Mesendoderm (in vitro differentiated cells): ENCODE measurements at regions not wholly inside any gene's neighbourhood (a gene's known extent, or its start where the extent isn't known, plus 50 kb on each side); places are given as distances from the start of the nearest gene placed in this dataset.

Experiments
- DNase-seq: peaks from one replicate; pipeline ENCODE4 v3.0.0; 2013
- H2AK5ac ChIP-seq: 2 replicates; pipeline ENCODE4 v1.6.1; 2013; ENCODE audit warnings: low read length, inconsistent platforms
- H2BK120ac ChIP-seq: 2 replicates; pipeline ENCODE4 v1.6.1; 2013; ENCODE audit warnings: low read depth, mild to moderate bottlenecking, low read length, moderate library complexity, mixed read lengths
- H2BK15ac ChIP-seq: replicated peaks from 2 replicates; pipeline ENCODE4 v1.6.1; 2013; ENCODE audit warnings: low read depth, mild to moderate bottlenecking, moderate library complexity
- H2BK5ac ChIP-seq: 2 replicates; pipeline ENCODE4 v1.6.1; 2013; ENCODE audit warnings: low read length, inconsistent platforms
- H3K18ac ChIP-seq: 2 replicates; pipeline ENCODE4 v1.6.1; 2013; ENCODE audit warnings: mild to moderate bottlenecking, low read length, mixed read lengths
- H3K23ac ChIP-seq: one replicate; pipeline ENCODE4 v1.6.1; 2013; ENCODE audit warnings: low read length
- H3K27ac ChIP-seq: 2 replicates; pipeline ENCODE4 v1.5.1; 2013; ENCODE audit warnings: low read depth, mild to moderate bottlenecking, inconsistent platforms, low read length, moderate library complexity
- H3K27me3 ChIP-seq: 2 replicates; pipeline ENCODE4 v1.6.1; 2013; ENCODE audit warnings: low read length, control low read depth, mild to moderate bottlenecking, inconsistent platforms; ENCODE audit not compliant: insufficient read depth, poor library complexity
- H3K36me3 ChIP-seq: 2 replicates; pipeline ENCODE4 v1.6.1; 2013; ENCODE audit warnings: low read length, inconsistent platforms; ENCODE audit not compliant: control insufficient read depth, insufficient read depth
- H3K4ac ChIP-seq: one replicate; pipeline ENCODE4 v1.6.1; 2013; ENCODE audit warnings: low read depth, mild to moderate bottlenecking, low read length, moderate library complexity
- H3K4me1 ChIP-seq: 2 replicates; pipeline ENCODE4 v1.6.1; 2013; ENCODE audit warnings: low read depth, low read length, inconsistent platforms; ENCODE audit not compliant: control insufficient read depth
- H3K4me2 ChIP-seq: 2 replicates; pipeline ENCODE4 v1.6.1; 2013; ENCODE audit warnings: low read length
- H3K4me3 ChIP-seq: 2 replicates; pipeline ENCODE4 v1.5.1; 2013; ENCODE audit warnings: mild to moderate bottlenecking, low read length
- H3K56ac ChIP-seq: one replicate; pipeline ENCODE4 v1.6.1; 2013; ENCODE audit warnings: low read length
- H3K79me1 ChIP-seq: 2 replicates; pipeline ENCODE4 v1.6.1; 2013; ENCODE audit warnings: low read length, inconsistent platforms
- H3K79me2 ChIP-seq: 2 replicates; pipeline ENCODE4 v1.6.1; 2013; ENCODE audit warnings: mild to moderate bottlenecking, low read length; ENCODE audit not compliant: control insufficient read depth, insufficient read depth
- H3K9ac ChIP-seq: 2 replicates; pipeline ENCODE4 v1.6.1; 2013; ENCODE audit warnings: low read length, inconsistent platforms
- H4K5ac ChIP-seq: one replicate; pipeline ENCODE4 v1.6.1; 2013; ENCODE audit warnings: low read length
- H4K8ac ChIP-seq: one replicate; pipeline ENCODE4 v1.6.1; 2013; ENCODE audit warnings: low read depth, mild to moderate bottlenecking, control low read depth, low read length, moderate library complexity
- WGBS: extraction: QIAGEN DNeasy Blood & Tissue Kit; methylation state at CpG from one replicate; pipeline ENCODE4 v1.1.7; 2013; ENCODE audit warnings: low lambda C conversion rate, missing lambda C conversion rate; ENCODE audit not compliant: insufficient coverage; ENCODE audit errors: extremely low coverage; 5-methylcytosine and 5-hydroxymethylcytosine counted together

DNA sequence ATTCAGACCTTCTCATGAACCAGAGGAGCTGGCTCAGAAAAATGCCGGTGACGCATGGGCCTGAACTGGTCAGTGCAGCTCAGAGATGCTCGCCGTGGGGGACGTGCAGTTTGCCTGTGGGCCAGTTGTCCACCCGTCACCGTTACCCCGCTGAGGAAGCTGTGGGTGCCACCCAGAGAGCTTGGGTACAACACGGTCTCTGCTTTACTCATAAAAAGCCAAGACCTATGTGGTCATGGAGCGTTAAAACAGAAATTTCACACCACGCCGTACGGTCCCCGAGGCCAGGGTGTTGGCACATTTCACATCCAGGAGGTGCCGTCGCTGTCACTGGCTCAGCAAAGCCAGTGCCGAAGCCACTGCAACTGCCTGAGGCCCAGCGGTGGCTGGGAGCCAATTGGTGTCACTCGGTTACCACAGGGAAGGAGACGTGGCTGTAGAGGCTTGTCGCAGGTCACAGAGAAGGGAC, 120.9 kb downstream of the METRNL start:
- no CpG with 5 or more reads among the region's 21 CpGs for WGBS
- Histone ChIP-seq H2AK5ac (no peak overlapping the region), H2BK5ac (no peak overlapping the region), H3K27me3 (no peaks in the 10 kb centered on the region), H3K36me3 (no peaks in the 10 kb centered on the region), H3K4me1 (no peaks in the 10 kb centered on the region), H3K79me2 (no peaks in the 10 kb centered on the region), H3K9ac (no peak overlapping the region), H3K79me1 (no peaks in the 10 kb centered on the region), H3K27ac (no peak overlapping the region), H3K4me2 (no peak overlapping the region), H3K4ac (no peak overlapping the region), H3K23ac (no peak overlapping the region), H4K5ac (no peak overlapping the region), H3K4me3 (no peak overlapping the region), H2BK15ac (no peak overlapping the region), H3K18ac (no peak overlapping the region), H4K8ac (no peak overlapping the region), H3K56ac (no peak overlapping the region), H2BK120ac (no peak overlapping the region)
- DNase-seq = no peak

DNA sequence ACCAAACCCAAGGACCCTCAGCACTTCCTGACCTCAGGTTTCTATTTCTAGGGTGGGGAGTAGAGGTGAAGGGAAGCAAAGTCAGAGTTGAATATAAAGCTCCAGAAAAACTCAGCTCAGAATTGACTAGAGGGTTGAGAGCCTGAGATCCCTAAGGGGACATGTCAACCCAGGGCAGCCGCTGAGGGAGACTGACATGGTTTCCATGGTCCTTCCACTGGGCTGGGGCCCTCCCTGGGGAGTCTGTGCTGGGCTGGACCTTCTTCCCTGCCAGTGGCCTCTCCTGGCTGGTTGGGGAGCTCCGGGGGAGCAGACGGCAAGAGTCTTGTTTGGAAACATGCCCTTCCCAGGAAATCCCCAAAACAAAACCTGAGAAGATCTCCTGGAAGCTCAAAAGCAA, 121.3 kb downstream of the METRNL start:
- H3K27me3 ChIP-seq = no peaks in the 10 kb centered on the region
- no peak overlapping the region for H4K5ac ChIP-seq
- no peak overlapping the region for H2AK5ac ChIP-seq
- no peak overlapping the region for H2BK120ac ChIP-seq
- WGBS = no CpG with 5 or more reads among the region's 3 CpGs
- no peak overlapping the region for H3K4me3 ChIP-seq
- no peaks in the 10 kb centered on the region for H3K4me1 ChIP-seq
- H3K79me1 ChIP-seq = no peaks in the 10 kb centered on the region
- H3K79me2 ChIP-seq = no peaks in the 10 kb centered on the region
- no peak overlapping the region for H4K8ac ChIP-seq
- no peak overlapping the region for H3K23ac ChIP-seq
- H2BK5ac ChIP-seq = no peak overlapping the region
- no peak overlapping the region for H3K27ac ChIP-seq
- H3K4ac ChIP-seq = no peak overlapping the region
- H3K4me2 ChIP-seq = no peak overlapping the region
- H2BK15ac ChIP-seq = no peak overlapping the region
- no peak overlapping the region for H3K56ac ChIP-seq
- H3K36me3 ChIP-seq = no peaks in the 10 kb centered on the region
- no peak overlapping the region for H3K9ac ChIP-seq
- no peak overlapping the region for H3K18ac ChIP-seq
- no peak for DNase-seq

DNA sequence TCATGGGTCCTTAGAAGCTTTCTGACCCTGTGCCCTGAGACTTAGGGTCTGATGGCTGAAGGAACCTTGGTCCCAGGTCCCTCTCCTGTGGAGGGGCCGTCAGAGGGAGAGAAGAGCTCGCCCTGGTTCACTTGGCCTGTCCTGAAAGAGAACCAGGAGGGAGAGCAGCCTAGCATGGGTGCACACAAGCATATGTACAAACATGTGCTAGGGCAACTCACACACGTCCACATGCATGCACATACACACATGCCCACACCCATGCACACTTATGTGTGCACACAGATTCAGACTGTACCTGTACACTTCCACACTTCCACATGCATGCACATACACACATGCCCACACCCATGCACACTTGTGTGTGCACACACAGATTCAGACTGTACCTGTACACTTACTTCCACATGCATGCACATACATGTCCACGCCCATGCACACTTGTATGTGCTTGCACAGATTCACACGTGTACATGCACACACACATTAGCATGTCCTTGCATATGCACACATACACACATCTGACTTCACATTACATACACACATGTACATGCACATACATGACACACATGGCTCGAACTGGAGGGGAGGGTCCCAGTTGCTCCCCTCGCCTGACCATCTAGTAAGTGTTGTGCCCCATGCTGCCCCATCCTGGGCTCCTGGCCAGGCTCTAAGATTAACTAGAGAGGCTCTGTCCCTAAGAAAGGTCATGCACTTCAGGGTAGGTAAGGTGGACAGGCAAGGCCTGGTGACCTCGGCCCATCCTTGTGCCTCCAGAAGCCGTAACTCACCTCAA, 122.0 kb downstream of the METRNL start:
- no peaks in the 10 kb centered on the region for H3K4me1 ChIP-seq
- H4K8ac ChIP-seq = no peak overlapping the region
- no peak overlapping the region for H3K4me3 ChIP-seq
- no peak overlapping the region for H3K4ac ChIP-seq
- no peak overlapping the region for H2BK120ac ChIP-seq
- H3K79me2 ChIP-seq = no peaks in the 10 kb centered on the region
- H3K36me3 ChIP-seq = no peaks in the 10 kb centered on the region
- DNase-seq = no peak
- H3K9ac ChIP-seq = no peak overlapping the region
- WGBS = no CpG with 5 or more reads among the region's 9 CpGs
- no peaks in the 10 kb centered on the region for H3K79me1 ChIP-seq
- H2AK5ac ChIP-seq = no peak overlapping the region
- H3K23ac ChIP-seq = no peak overlapping the region
- no peak overlapping the region for H3K56ac ChIP-seq
- no peak overlapping the region for H3K4me2 ChIP-seq
- H4K5ac ChIP-seq = no peak overlapping the region
- H2BK15ac ChIP-seq = no peak overlapping the region
- H2BK5ac ChIP-seq = no peak overlapping the region
- H3K18ac ChIP-seq = no peak overlapping the region
- no peak overlapping the region for H3K27ac ChIP-seq
- H3K27me3 ChIP-seq = no peaks in the 10 kb centered on the region

DNA sequence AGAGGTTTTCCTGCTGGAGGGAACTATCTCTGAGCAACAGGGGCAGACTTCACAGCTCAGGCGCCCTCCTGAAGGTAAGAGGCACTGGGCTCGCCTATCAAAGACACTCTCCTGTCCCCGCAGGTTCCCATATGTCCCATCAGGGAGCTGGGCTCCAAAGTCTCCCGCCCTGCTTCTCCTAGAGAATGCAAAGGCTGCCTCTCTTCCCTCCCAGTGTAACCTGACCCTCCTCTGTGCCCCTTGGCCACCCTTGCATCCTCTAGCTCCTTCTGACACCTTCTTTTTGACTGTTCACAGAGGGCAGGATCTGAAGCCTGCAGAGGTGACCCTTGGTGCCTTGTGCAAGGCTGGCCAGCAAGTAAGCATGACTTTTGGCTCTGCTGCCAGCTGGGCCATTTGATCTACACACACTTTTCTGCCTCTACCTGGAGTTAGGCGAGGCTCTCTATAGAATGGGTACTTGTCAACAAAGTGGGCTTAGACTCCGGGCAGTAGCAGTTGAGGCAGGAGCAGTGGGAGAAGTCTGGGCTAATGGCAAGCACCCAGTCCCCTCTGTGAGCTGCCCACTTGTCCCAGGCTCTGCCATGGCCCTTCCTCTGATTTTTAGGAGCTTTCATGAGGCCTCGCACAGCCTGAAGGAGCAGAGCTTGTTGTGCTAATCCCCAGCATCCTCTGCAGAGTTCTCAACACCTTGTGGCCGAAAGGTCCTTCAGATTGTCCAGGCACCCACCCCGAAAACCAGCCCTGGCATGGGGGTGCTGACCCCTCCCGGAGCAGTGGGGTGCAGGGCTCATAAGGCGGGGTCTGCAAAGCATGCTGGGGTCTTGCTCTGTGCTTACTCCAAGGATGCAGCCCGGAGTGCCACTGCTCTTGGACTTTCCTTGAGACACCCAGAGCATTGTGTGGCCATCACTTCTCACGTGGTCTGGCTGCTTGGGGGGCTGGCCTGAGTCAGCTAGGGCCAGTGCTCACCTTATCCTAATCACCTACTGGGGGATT, 122.9 kb downstream of the METRNL start:
- H3K4ac ChIP-seq = no peak overlapping the region
- no peaks in the 10 kb centered on the region for H3K4me1 ChIP-seq
- H4K5ac ChIP-seq = no peak overlapping the region
- no peaks in the 10 kb centered on the region for H3K27me3 ChIP-seq
- no peak overlapping the region for H2BK15ac ChIP-seq
- H3K9ac ChIP-seq = no peak overlapping the region
- H2AK5ac ChIP-seq = no peak overlapping the region
- no peak overlapping the region for H3K27ac ChIP-seq
- H3K36me3 ChIP-seq = no peaks in the 10 kb centered on the region
- no peak overlapping the region for H3K4me2 ChIP-seq
- no peak overlapping the region for H3K56ac ChIP-seq
- H3K23ac ChIP-seq = no peak overlapping the region
- no peak overlapping the region for H2BK5ac ChIP-seq
- no peaks in the 10 kb centered on the region for H3K79me2 ChIP-seq
- DNase-seq = no peak
- no CpG with 5 or more reads among the region's 13 CpGs for WGBS
- H3K18ac ChIP-seq = no peak overlapping the region
- H4K8ac ChIP-seq = no peak overlapping the region
- H2BK120ac ChIP-seq = no peak overlapping the region
- H3K4me3 ChIP-seq = no peak overlapping the region
- no peaks in the 10 kb centered on the region for H3K79me1 ChIP-seq

DNA sequence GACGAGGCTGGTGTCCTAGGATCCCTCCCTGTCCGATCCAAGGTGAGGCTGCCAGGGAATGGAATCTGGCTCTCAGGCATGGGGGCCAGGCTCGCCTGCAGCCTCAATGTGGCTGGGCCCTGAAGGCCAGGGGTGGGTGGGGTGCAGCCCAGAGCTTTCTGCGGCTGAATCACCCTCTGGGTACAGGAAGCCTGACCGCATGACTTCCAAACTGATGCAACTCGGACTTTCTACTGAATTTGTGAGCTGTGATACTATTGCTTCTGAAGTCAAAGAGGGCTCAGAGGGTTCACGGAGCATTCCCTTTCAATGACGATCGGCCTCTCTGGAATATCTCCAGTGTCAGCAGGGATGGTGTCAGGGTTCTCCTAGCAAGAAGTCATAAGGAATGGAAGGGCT, 123.7 kb downstream of the METRNL start:
- H2BK15ac ChIP-seq = no peak overlapping the region
- H4K5ac ChIP-seq = no peak overlapping the region
- H3K4me1 ChIP-seq = no peaks in the 10 kb centered on the region
- no peaks in the 10 kb centered on the region for H3K79me1 ChIP-seq
- no peak for DNase-seq
- no CpG with 5 or more reads among the region's 9 CpGs for WGBS
- no peak overlapping the region for H3K18ac ChIP-seq
- H2BK120ac ChIP-seq = no peak overlapping the region
- H3K27ac ChIP-seq = no peak overlapping the region
- no peak overlapping the region for H3K4me2 ChIP-seq
- H3K4me3 ChIP-seq = no peak overlapping the region
- no peak overlapping the region for H2BK5ac ChIP-seq
- no peaks in the 10 kb centered on the region for H3K36me3 ChIP-seq
- no peak overlapping the region for H3K56ac ChIP-seq
- H3K9ac ChIP-seq = no peak overlapping the region
- no peak overlapping the region for H2AK5ac ChIP-seq
- no peak overlapping the region for H3K23ac ChIP-seq
- no peaks in the 10 kb centered on the region for H3K27me3 ChIP-seq
- no peak overlapping the region for H3K4ac ChIP-seq
- H4K8ac ChIP-seq = no peak overlapping the region
- H3K79me2 ChIP-seq = no peaks in the 10 kb centered on the region
